ENCODE measurements at regions not wholly inside any gene's neighbourhood (a gene's known extent, or its start where the extent isn't known, plus 50 kb on each side); places are given as distances from the start of the nearest gene placed in this dataset.
"Not testable (repeated sequence)": the region's sequence is repeated elsewhere in the genome, so short reads cannot be mapped to it uniquely, and the experiment has no call there.

DNA sequence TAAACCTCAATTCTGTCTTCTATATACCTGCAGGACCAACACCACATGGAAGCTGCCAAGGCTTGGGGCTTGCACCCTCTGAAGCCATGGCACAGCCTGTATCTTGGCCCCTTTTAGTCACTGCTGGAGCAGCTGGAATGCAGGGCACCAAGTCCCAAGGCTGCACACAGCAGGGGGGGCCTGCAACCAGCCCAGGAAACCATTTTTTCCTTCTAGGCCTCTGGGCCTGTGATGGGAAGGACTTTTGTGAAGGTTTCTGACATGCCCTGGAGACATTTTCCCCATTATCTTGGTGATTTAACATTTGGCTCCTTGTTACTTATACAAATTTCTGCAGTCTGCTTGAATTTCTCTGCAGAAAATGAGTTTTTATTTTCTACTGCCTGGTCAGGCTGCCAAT, 123.2 kb upstream of the PCGF5 start:
- DNase-seq (ENCODE audit: low spot score) = no peak
- in situ Hi-C loops (cut with MboI; ENCODE audit: low sequenced_read_pairs, unreplicated experiment) = no loop called here
- TF ChIP-seq CTCF (IDR thresholded peaks at IDR 0.05; ENCODE audit: borderline replicate concordance, control extremely low read depth, extremely low read depth, insufficient read depth, missing control alignments) = no peak

- DNase-seq (ENCODE audit: low spot score); in situ Hi-C loops (cut with MboI; ENCODE audit: low sequenced_read_pairs, unreplicated experiment): not testable (repeated sequence)
These were observed 122.4 kb upstream of the PCGF5 start for GRCh38 chr10:91098021-91098420.

DNA sequence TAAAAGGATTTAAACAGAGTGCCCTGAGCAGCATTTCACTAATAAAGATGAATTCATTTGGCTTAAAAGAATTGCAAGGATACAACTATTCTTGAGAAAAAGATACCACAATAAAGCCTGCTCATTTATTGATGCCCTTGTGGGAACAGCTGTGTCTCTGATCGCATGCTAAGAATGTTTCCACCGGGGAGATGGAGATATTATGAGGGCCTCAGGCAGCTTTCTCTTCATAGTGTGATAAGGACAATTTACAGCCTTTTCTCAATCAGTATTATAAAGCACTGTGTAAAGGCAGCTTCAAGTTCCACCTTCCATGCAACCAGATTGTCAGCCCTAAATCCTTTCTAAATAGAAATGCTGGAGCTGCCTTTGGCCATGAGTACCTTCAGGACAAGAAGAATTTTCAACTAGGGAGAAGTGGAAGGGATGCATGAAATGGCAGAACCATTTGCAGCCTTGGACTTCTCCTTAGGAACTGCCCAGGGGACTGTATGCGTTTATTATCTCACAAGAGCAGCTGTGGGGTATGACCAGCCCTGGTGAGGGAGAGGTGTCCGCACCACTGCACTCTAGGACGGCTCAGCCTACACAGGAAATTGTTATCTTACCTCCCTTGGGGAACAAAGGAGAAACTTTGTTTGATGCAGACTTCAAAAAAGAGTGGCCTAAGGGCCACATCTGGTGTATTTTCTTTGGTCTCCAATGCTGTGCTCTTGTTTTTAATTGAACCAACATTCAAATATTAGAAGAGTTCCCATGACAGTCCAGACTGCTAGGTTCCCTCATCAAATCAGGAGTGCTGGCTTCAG, 116.9 kb upstream of the PCGF5 start:
- TF ChIP-seq CTCF (IDR thresholded peaks at IDR 0.05; ENCODE audit: borderline replicate concordance, control extremely low read depth, extremely low read depth, insufficient read depth, missing control alignments) = no peak
- DNase-seq (ENCODE audit: low spot score) = peak; percentile 18
- in situ Hi-C loops (cut with MboI; ENCODE audit: low sequenced_read_pairs, unreplicated experiment) = no loop called here

DNA sequence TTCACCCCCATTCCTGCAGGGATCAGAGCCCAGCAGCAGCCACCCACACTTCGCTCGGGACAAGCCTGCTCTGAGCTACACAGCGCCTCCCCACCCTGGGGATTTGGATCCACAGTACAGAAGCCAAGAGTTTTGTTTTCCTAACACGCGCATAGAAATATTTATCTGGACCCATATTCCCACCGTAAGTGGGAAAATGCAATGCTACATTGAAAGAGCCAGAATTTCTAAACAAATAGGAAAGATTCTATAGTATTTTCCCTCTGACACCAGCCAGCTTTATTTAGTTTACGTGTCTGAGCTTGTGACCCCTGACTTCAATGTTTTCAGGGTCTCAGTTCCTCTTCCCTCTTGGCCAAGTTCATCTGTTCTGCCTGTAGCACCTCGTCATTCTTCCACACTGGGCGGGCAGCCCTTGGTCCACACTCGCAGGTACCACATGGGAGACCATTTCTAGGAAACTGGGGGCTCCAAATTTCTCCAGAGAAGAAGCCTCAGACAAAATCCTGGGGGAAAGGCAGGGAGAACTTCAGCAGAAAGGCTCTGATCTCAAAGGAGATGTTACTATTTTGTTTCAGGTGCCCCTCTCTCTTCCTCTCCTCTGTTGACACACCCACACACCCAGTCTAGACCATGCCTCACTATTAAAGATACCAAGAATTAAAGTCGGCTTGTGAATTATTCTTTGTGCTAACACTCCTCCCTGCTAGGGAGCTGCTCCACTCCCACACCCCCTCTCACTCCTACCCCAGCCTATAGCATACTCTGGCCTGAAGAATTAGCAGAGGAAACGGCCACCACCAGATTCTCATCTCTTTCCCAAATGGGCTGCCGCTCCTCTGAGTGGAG, 116.0 kb upstream of the PCGF5 start:
- in situ Hi-C loops (cut with MboI; ENCODE audit: low sequenced_read_pairs, unreplicated experiment) = no loop called here
- no peak for TF ChIP-seq CTCF (IDR thresholded peaks at IDR 0.05; ENCODE audit: borderline replicate concordance, control extremely low read depth, extremely low read depth, insufficient read depth, missing control alignments)
- no peak for DNase-seq (ENCODE audit: low spot score)

- in situ Hi-C loops (cut with MboI; ENCODE audit: low sequenced_read_pairs, unreplicated experiment) = no loop called here
- TF ChIP-seq CTCF (IDR thresholded peaks at IDR 0.05; ENCODE audit: borderline replicate concordance, control extremely low read depth, extremely low read depth, insufficient read depth, missing control alignments) = no peak
These were observed 115.2 kb upstream of the PCGF5 start for GRCh38 chr10:91105269-91105668.

DNA sequence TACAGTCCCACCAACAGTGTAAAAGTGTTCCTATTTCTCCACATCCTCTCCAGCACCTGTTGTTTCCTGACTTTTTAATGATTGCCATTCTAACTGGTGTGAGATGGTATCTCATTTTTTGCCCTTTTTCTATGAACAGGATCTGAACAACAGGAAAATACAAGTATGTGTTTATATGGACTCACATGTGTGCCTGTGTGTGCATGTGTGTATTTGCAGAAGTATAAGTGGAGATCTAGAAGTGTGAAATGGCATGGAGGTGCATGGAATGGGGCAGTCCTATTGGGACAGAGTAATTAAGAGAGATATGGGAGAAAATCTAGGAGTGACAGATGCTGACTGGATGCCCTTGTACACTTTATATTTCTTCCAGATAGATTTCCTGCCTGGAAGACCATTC, 111.6 kb upstream of the PCGF5 start:
- no peak for DNase-seq (ENCODE audit: low spot score)
- TF ChIP-seq CTCF (IDR thresholded peaks at IDR 0.05; ENCODE audit: borderline replicate concordance, control extremely low read depth, extremely low read depth, insufficient read depth, missing control alignments) = no peak
- in situ Hi-C loops (cut with MboI; ENCODE audit: low sequenced_read_pairs, unreplicated experiment) = no loop called here

More at GRCh38 chr10:91105269-91105668, 115.2 kb upstream of the PCGF5 start:
- no peak for DNase-seq (ENCODE audit: low spot score)

DNA sequence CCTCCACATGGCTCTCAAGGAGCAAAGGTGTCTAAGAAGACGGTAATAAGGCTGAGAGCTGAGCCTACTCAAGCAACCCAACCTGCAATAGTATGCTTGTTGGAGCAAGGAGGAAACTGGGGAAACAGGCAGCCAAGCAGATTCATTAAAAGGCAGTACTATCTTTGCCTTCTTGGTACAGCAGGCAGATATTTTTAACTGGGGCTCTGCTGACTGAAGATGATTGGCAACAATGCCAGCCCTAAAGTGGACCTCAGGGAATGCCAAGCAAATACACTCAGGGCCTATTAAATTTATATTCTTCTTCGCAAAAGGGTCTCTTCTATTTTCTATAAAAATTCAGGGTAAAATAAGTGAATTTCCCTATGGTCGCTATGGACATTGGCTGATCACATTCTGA, 109.4 kb upstream of the PCGF5 start:
- TF ChIP-seq CTCF (IDR thresholded peaks at IDR 0.05; ENCODE audit: borderline replicate concordance, control extremely low read depth, extremely low read depth, insufficient read depth, missing control alignments) = no peak

More for the DNA sequence above, 109.4 kb upstream of the PCGF5 start:
- in situ Hi-C loops (cut with MboI; ENCODE audit: low sequenced_read_pairs, unreplicated experiment) = no loop called here
- DNase-seq (ENCODE audit: low spot score) = no peak
